K562 (cell line): ENCODE measurements at regions not wholly inside any gene's neighbourhood (a gene's known extent, or its start where the extent isn't known, plus 50 kb on each side); places are given as distances from the start of the nearest gene placed in this dataset.
A peak's percentile ranks its signal among the peaks of the same experiment; 100 is the strongest.

Source experiments
- ATAC-seq: fragments of 200-7000 bp; cut with Tn5 transposase; 3 replicates; pipeline ENCODE4 v1.9.1; 2020; ENCODE audit warnings: moderate library complexity
- BruUV-seq: library from RNA; stranded (reverse); fragments of 400-500 nt; replicated peaks from 2 replicates; lab custom pipeline; 2021; lab: Mats Ljungman, UMichigan
- CTCF ChIA-PET: fragments of 300-600 bp; formaldehyde crosslinking; extraction: SDS; loops from one replicate; lab custom pipeline; 2021; ENCODE audit warnings: low intra/inter-chr PET ratio; lab: Yijun Ruan, JAX
- POLR2A ChIA-PET: fragments of 300-600, 350-650 bp; sonication (Branson Sonifier 250); formaldehyde crosslinking; extraction: SDS; loops from one replicate; lab custom pipeline; 2021; ENCODE audit warnings: antibody characterized with exemption, inconsistent platforms; lab: Yijun Ruan, JAX
- DNase-seq, 4 experiments: peaks; one replicate each; pipeline versions ENCODE4 v3.0.0 to v3.0.0-alpha.2; 2011 to 2018; ENCODE audit warnings: low spot score in 3 of 4, mixed read lengths in 3 of 4; ENCODE audit errors: extremely low read depth in 1 of 4
- FAIRE-seq: peaks from 2 replicates; lab custom pipeline; 2011; peaks lifted over from hg19 to GRCh38; lab: Jason Lieb, UNC
- H2AFZ ChIP-seq: 2 replicates; pipeline ENCODE4 v1.6.0; 2011; ENCODE audit warnings: low read depth, low read length, control low read depth, inconsistent platforms
- H3K27ac ChIP-seq: fragments of 200-600 bp; 3 replicates; pipeline ENCODE4 v1.8.0; 2011; ENCODE audit warnings: low read depth, mild to moderate bottlenecking, control low read depth, inconsistent platforms, low read length, moderate library complexity, mixed read lengths; ENCODE audit errors: extremely low read depth
- H3K27me3 ChIP-seq, 2 experiments: fragments of 300-600 bp in 1 of 2; 2 replicates in 1 of 2; 3 replicates in 1 of 2; pipeline versions ENCODE4 v1.6.0 to v1.8.0; 2011; ENCODE audit warnings: inconsistent platforms in 2 of 2, low read length in 2 of 2, mild to moderate bottlenecking in 1 of 2, mixed read lengths in 1 of 2, moderate library complexity in 1 of 2; ENCODE audit not compliant: control insufficient read depth in 2 of 2, insufficient read depth in 2 of 2
- H3K36me3 ChIP-seq: fragments of 300-600 bp; 3 replicates; pipeline ENCODE4 v1.8.0; 2011; ENCODE audit warnings: mild to moderate bottlenecking, low read length, inconsistent platforms; ENCODE audit not compliant: control insufficient read depth, insufficient read depth
- H3K4me1 ChIP-seq, 2 experiments: fragments of 200-600 bp in 1 of 2; replicated peaks in 1 of 2; 2 replicates in 1 of 2; 3 replicates in 1 of 2; pipeline versions ENCODE4 v1.5.1 to v1.8.0; 2011; ENCODE audit warnings: inconsistent platforms in 2 of 2, low read length in 2 of 2, mild to moderate bottlenecking in 1 of 2, mixed read lengths in 1 of 2, moderate library complexity in 1 of 2; ENCODE audit not compliant: control insufficient read depth in 2 of 2, insufficient read depth in 2 of 2
- H3K4me2 ChIP-seq: 2 replicates; pipeline ENCODE4 v1.6.1; 2011; ENCODE audit warnings: low read length, control low read depth, inconsistent platforms, mixed read lengths; ENCODE audit not compliant: insufficient read depth
- H3K4me3 ChIP-seq: fragments of 200-600 bp; sonication (generic), shearing (Covaris generic); 2 replicates; pipeline ENCODE4 v1.5.1; 2016; ENCODE audit warnings: control low read depth, inconsistent platforms
- H3K79me2 ChIP-seq: fragments of 200-600 bp; 3 replicates; pipeline ENCODE4 v1.8.0; 2011; ENCODE audit warnings: low read length, inconsistent platforms; ENCODE audit not compliant: control insufficient read depth, insufficient read depth
- H3K9ac ChIP-seq, 2 experiments: 2 replicates each; pipeline versions ENCODE4 v1.6.0 to v1.6.1; 2011; ENCODE audit warnings: low read depth in 2 of 2, low read length in 2 of 2, control low read depth in 1 of 2, inconsistent platforms in 1 of 2, mild to moderate bottlenecking in 1 of 2, mixed read lengths in 1 of 2; ENCODE audit not compliant: insufficient read depth in 1 of 2
- H3K9me1 ChIP-seq: one replicate; pipeline ENCODE4 v1.6.0; 2011; ENCODE audit warnings: inconsistent platforms, mild to moderate bottlenecking, low read length, moderate library complexity; ENCODE audit not compliant: control insufficient read depth, insufficient read depth
- H3K9me3 ChIP-seq: replicated peaks from 2 replicates; pipeline ENCODE4 v1.5.1; 2011; ENCODE audit warnings: low read depth, low read length, inconsistent platforms; ENCODE audit not compliant: control insufficient read depth, insufficient read depth
- H4K20me1 ChIP-seq: replicated peaks from 2 replicates; pipeline ENCODE4 v1.6.1; 2011; ENCODE audit warnings: low read length, inconsistent platforms, mixed read lengths; ENCODE audit not compliant: control insufficient read depth, insufficient read depth
- CCAR2 ChIP-seq: fragments of 200-400 bp; formaldehyde crosslinking; IDR thresholded peaks from 2 replicates; pipeline ENCODE4 v1.6.1; 2017; ENCODE audit warnings: mild to moderate bottlenecking, low read depth, low read length
- FOXA3 ChIP-seq, 2 experiments: fragments of 450-650 bp in 1 of 2; sonication (generic) in 1 of 2; formaldehyde crosslinking; IDR thresholded peaks in 1 of 2; conservative IDR thresholded peaks in 1 of 2; 2 replicates each; pipeline versions ENCODE4 v1.4.0 to v1.8.0; 2020 to 2022; ENCODE audit warnings: mild to moderate bottlenecking in 2 of 2, missing genetic modification reagents in 1 of 2
- FOXJ2 ChIP-seq: fragments of 200-800 bp; sonication (Bioruptor generic); IDR thresholded peaks from 2 replicates; pipeline ENCODE4 v1.6.1; 2016; ENCODE audit warnings: missing genetic modification characterization, missing compliant biosample characterization
- GATA2 ChIP-seq: sonication (generic); formaldehyde crosslinking; IDR thresholded peaks from 2 replicates; pipeline ENCODE4 v1.4.0; 2020; ENCODE audit warnings: mild to moderate bottlenecking, missing genetic modification reagents
- MAFG ChIP-seq: fragments of 450-650 bp; conservative IDR thresholded peaks from 2 replicates; pipeline ENCODE4 v1.6.1; 2016; ENCODE audit warnings: missing genetic modification characterization, missing compliant biosample characterization
- PRPF4 ChIP-seq: fragments of 200-400 bp; formaldehyde crosslinking; IDR thresholded peaks from one replicate; pipeline ENCODE4 v1.6.1; 2017; ENCODE audit warnings: low read length, low read depth, mild to moderate bottlenecking; ENCODE audit not compliant: insufficient read depth, poor library complexity, severe bottlenecking
- RBM25 ChIP-seq: fragments of 200-400 bp; formaldehyde crosslinking; IDR thresholded peaks from 2 replicates; pipeline ENCODE4 v1.6.1; 2018; ENCODE audit warnings: low read length, low read depth, moderate library complexity; ENCODE audit not compliant: severe bottlenecking
- SIN3A ChIP-seq, 2 experiments: fragments of 150-350 bp in 1 of 2; IDR thresholded peaks; 2 replicates each; pipeline ENCODE4 v1.6.1; 2011 to 2016; ENCODE audit warnings: borderline replicate concordance in 2 of 2, low read depth in 2 of 2, low read length in 2 of 2, mild to moderate bottlenecking in 2 of 2, moderate library complexity in 2 of 2; ENCODE audit not compliant: control insufficient read depth in 1 of 2
- SMARCA4 ChIP-seq: fragments of 450-650 bp; IDR thresholded peaks from 2 replicates; pipeline ENCODE4 v1.6.1; 2016
- TEAD2 ChIP-seq: fragments of 450-650 bp; IDR thresholded peaks from 2 replicates; pipeline ENCODE4 v1.6.1; 2016; ENCODE audit warnings: missing genetic modification characterization, control low read depth, missing compliant biosample characterization
- ZNF146 ChIP-seq: IDR thresholded peaks from one replicate; pipeline ENCODE4 v1.6.1; 2018; ENCODE audit warnings: missing compliant biosample characterization; ENCODE audit not compliant: unreplicated experiment
- ZNF778 ChIP-seq: fragments of 450-650 bp; formaldehyde crosslinking; IDR thresholded peaks from 2 replicates; pipeline ENCODE4 v1.4.0; 2020; ENCODE audit warnings: mild to moderate bottlenecking, moderate library complexity
- WGBS: fragments of 100-300 bp; shearing (Covaris generic); methylation state at CpG from one replicate; pipeline ENCODE4 v1.1.6; 2016; ENCODE audit warnings: low coverage, mixed read lengths; ENCODE audit not compliant: insufficient coverage; ENCODE audit errors: missing lambda C conversion rate; 5-methylcytosine and 5-hydroxymethylcytosine counted together
- in situ Hi-C: fragments of 300-500 bp; cut with MboI; formaldehyde crosslinking; loops from 4 replicates; pipeline ENCODE4 v1.15.0; 2018; ENCODE audit warnings: inconsistent platforms, mixed read lengths
- intact Hi-C: fragments of 100-400 bp; cut with micrococcal nuclease; formaldehyde crosslinking; loops from 2 replicates; pipeline ENCODE4 v1.14.2; 2022
- TF ChIP-seq, protein P1 (sequence below): fragments of 450-650 bp; formaldehyde crosslinking; IDR thresholded peaks from 2 replicates; pipeline ENCODE4 v1.4.0; 2022; ENCODE audit warnings: missing genetic modification characterization
- TF ChIP-seq, protein P2 (sequence below): fragments of 250-450 bp; sonication (Bioruptor Pico); IDR thresholded peaks from 2 replicates; pipeline ENCODE4 v1.5.0; 2021; ENCODE audit warnings: mild to moderate bottlenecking, moderate library complexity

DNA sequence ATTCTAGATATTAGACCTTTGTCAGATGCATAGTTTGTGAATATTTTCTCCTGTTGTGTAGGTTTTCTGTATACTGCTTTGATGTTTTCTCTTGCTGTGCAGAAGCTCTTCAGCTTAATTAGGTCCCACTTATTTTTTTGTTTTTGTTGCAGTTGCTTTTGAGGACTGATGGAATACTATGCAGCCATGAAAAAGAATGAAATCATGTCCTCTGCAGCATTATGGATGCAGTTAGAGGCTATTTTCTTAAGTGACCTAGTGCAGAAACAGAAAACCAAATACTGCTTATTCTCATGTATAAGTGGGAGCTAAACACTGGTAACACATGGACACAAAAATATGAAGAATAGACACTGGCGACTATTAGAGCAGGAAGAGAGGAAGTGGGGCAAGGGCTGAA lies 155.0 kb upstream of the HNMT start:
- FAIRE-seq, result no peak

DNA sequence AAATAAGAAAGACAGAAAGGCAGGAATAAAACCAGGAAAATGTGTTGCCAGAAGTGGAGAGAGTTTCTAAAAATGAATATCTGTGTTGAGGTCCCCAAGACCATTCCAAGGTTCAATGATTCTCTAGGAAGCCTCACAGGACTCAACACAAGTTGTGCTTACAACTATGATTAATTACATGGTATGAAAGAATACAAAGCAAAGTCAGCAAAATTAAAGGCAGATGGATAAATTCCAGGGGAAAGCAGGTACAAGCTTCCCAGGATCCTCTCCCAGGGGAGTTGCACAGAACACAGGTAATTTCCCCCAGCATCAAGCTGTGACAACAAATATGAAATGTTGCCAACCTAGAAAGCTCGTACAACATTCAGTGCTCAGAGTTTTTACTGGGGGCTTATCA lies 154.4 kb upstream of the HNMT start:
- Histone ChIP-seq H3K27me3 (no peaks in the 10 kb centered on the region), H4K20me1 (no peaks in the 10 kb centered on the region), H3K9ac (no peak overlapping the region), H3K27ac (no peak overlapping the region), H3K4me3 (no peak overlapping the region), H2AFZ (no peak overlapping the region), H3K9me3 (no peaks in the 10 kb centered on the region), H3K4me1 (no peaks in the 10 kb centered on the region), H3K4me2 (no peak overlapping the region), H3K9me1 (no peaks in the 10 kb centered on the region), H3K79me2 (no peaks in the 10 kb centered on the region), H3K36me3 (no peaks in the 10 kb centered on the region)
- POLR2A ChIA-PET, result no interaction called here
- CTCF ChIA-PET, result no interaction called here
- in situ Hi-C loops, result no loop called here
- ATAC-seq, result no peak
- intact Hi-C loops, result no loop called here
- no peak for DNase-seq
- FAIRE-seq, result no peak
- 0% methylated on average over 1 of the region's 1 CpG for WGBS
- no TSS peak for BruUV-seq
- TF ChIP-seq, protein P1, sequence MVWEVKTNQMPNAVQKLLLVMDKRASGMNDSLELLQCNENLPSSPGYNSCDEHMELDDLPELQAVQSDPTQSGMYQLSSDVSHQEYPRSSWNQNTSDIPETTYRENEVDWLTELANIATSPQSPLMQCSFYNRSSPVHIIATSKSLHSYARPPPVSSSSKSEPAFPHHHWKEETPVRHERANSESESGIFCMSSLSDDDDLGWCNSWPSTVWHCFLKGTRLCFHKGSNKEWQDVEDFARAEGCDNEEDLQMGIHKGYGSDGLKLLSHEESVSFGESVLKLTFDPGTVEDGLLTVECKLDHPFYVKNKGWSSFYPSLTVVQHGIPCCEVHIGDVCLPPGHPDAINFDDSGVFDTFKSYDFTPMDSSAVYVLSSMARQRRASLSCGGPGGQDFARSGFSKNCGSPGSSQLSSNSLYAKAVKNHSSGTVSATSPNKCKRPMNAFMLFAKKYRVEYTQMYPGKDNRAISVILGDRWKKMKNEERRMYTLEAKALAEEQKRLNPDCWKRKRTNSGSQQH (CRISPR knock-in tag), result no peak
- no peak for TF ChIP-seq TEAD2
- no peak for TF ChIP-seq MAFG (tag)
- no peak for TF ChIP-seq CCAR2
- TF ChIP-seq, protein P2, sequence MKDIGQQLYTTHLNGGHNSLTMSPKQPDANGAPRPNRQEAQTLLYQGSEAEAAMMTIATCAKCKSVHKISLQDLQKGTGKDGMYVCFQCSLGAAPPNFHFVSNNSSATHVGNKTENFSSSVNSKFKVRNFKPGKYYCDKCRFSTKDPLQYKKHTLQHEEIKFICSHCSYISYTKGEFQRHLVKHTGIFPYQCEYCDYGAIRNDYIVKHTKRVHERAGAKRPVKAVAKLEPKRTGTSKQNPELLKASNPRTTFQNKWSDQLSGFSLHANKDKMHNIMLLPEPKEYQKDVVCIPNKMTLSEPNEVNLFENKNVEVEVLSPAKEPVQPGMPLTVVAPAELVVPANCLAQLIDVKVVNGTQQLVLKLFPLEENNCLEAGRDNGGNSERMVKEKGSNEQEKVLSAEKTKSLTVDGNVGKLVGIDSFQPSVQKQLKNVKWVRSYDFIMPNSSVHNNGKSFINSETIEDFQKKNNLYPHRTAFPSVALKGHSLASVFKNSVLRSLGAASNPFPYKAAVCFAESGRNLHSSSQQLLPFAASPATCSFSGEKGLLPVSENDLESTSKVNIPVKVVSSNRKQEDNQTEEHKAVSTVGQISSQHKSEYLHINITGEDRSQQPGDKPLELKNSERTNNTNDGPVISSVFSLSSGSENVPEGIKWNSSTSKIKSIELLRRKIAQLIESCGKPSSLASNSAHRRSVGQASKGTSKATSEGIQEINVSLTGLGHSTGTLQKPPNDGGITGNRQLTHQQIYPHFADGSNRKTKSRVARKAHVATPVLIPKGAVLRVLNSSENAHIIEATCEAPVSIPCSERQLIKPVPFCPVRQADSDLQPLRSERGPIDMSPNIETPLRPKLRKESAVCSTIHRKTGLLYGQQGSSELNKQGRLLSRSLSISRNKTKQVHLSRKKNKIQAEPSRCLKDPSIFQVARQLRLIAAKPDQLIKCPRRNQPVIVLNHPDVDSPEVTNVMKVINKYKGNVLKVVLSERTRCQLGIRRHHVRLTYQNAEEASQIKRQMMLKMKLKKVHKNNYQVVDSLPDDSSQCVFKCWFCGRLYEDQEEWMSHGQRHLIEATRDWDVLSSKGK (CRISPR knock-in tag), result no peak
- no peak for TF ChIP-seq SIN3A (IDR thresholded peaks at IDR 0.05; ENCODE audit: borderline replicate concordance in 2 of 2, control insufficient read depth in 1 of 2, low read depth in 2 of 2, low read length in 2 of 2)
- no peak for TF ChIP-seq SMARCA4
- TF ChIP-seq GATA2 (CRISPR knock-in tag), result no peak
- no peak for TF ChIP-seq ZNF778 (CRISPR knock-in tag)
- no peak for TF ChIP-seq FOXJ2 (tag)
- TF ChIP-seq PRPF4, result no peak

More for the DNA sequence above, 155.0 kb upstream of the HNMT start:
- Histone ChIP-seq H3K79me2 (no peaks in the 10 kb centered on the region), H4K20me1 (no peaks in the 10 kb centered on the region), H3K9me3 (no peaks in the 10 kb centered on the region), H3K9ac (no peak overlapping the region), H3K27ac (no peak overlapping the region), H3K4me3 (no peak overlapping the region), H3K36me3 (no peaks in the 10 kb centered on the region), H3K4me1 (no peaks in the 10 kb centered on the region), H3K4me2 (no peak overlapping the region), H2AFZ (no peak overlapping the region), H3K9me1 (no peaks in the 10 kb centered on the region), H3K27me3 (no peaks in the 10 kb centered on the region)
- no TSS peak for BruUV-seq
- ATAC-seq, result no peak
- in situ Hi-C loops (no loop called here), intact Hi-C loops (no loop called here)
- 0% methylated on average over 1 of the region's 1 CpG for WGBS
- CTCF ChIA-PET, result no interaction called here
- TF ChIP-seq RBM25, result peak; percentile 88
- TF ChIP-seq FOXA3 (CRISPR knock-in tag; conservative IDR thresholded peaks at IDR 0.05 in 1 of 2, IDR thresholded peaks at IDR 0.05 in 1 of 2), result no peak
- peak; percentile 87 for TF ChIP-seq ZNF146 (CRISPR knock-in tag)
- DNase-seq, result no peak
- POLR2A ChIA-PET, result no interaction called here
